DMS 273 (cell line): ENCODE measurements at regions not wholly inside any gene's neighbourhood (a gene's known extent, or its start where the extent isn't known, plus 50 kb on each side); places are given as distances from the start of the nearest gene placed in this dataset.
A peak's percentile ranks its signal among the peaks of the same experiment; 100 is the strongest.

ENCODE experiments used
- DNase-seq: peaks from one replicate; lab custom pipeline; 2025; ENCODE audit not compliant: unreplicated experiment; lab: John Stamatoyannopoulos, UW

- no peak for DNase-seq
Measured at GRCh38 chr15:70154718-70155347, 57.1 kb upstream of the TLE3 start.

GRCh38 chr15:70153921-70154717 is 56.4 kb upstream of the TLE3 start:
- DNase-seq, result no peak

- peak; percentile 46 for DNase-seq
Measured at GRCh38 chr15:70152070-70152480, 54.4 kb upstream of the TLE3 start.

- no peak for DNase-seq
Measured at GRCh38 chr15:70151462-70151861, 53.7 kb upstream of the TLE3 start.

GRCh38 chr15:70151003-70151402 is 53.3 kb upstream of the TLE3 start:
- DNase-seq, result no peak

- DNase-seq, result no peak
Measured at GRCh38 chr15:70150405-70150747, 52.7 kb upstream of the TLE3 start.

DNA sequence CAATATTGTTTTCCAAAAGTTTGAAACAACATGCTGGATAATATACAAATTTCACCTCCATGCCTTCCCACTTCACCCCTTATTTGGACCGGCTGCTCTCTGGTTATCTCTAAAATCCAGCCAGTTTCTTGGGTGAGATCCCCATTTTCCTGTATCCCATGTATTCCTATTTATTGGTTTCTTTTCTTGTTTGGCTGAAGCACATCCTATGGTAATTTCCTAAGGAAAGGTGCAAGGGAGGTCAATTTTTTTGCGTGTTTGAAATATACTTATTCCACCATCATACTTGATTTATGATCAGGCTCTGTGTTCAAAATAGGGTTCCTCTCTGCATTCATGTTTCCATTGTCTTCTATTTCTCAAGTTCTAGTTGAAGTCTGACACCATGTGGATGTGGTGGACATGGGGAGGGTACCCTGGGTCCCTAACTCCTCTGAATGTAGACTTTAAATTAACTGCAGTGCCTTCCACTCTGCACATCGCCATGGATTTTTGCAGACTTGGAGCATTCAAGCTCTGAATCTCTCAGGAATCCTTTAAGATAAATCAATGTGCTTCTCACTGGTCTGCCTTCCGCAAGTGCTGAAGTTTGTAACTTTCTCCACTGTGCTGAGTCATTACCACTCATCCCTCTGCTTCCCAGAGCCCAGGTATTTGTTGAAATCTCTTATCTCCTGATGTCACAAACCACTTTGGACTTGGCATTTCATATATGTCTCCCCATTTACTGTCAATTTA is 52.1 kb upstream of the TLE3 start:
- DNase-seq, result no peak

DNA sequence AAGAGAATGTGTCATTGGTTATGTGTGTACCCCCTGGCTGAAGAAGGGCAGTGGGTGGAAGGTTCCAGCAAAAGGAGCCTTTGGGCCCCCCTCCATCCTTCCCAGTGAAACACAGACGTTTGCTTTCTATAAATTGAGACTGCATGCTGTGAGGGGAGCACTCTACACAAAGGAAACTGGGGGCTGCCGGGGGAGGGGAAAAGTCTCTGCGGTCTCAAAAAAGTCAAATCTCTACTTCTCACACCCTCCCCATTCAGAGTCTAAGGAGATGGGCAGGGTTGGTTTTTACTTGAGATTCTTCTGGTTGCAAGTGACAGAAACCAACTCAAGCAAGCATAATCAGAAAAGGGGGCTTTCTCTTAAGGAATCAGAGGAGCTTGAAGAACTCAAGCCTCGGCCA is 50.1 kb upstream of the TLE3 start:
- no peak for DNase-seq
